Mucosa of descending colon (tissue), 3 donors: ENCODE measurements at regions not wholly inside any gene's neighbourhood (a gene's known extent, or its start where the extent isn't known, plus 50 kb on each side); places are given as distances from the start of the nearest gene placed in this dataset.

Experiments used
- ATAC-seq: fragments of 200-7000 bp; cut with Tn5 transposase; one replicate; pipeline ENCODE4 v1.9.1; 2020; ENCODE audit warnings: mild to moderate bottlenecking, moderate library complexity
- DNase-seq, 3 donors: peaks; one replicate each; pipeline ENCODE4 v3.0.0-alpha.2; 2020
- H3K36me3 ChIP-seq: fragments of 200-600 bp; one replicate; pipeline ENCODE4 v1.8.0; 2021; ENCODE audit warnings: low read depth, mild to moderate bottlenecking
- H3K4me1 ChIP-seq: fragments of 200-600 bp; one replicate; pipeline ENCODE4 v1.8.0; 2021; ENCODE audit warnings: low read depth, mild to moderate bottlenecking
- H3K4me3 ChIP-seq: fragments of 200-600 bp; one replicate; pipeline ENCODE4 v1.8.0; 2021; ENCODE audit warnings: mild to moderate bottlenecking
- H3K9me3 ChIP-seq: fragments of 200-600 bp; one replicate; pipeline ENCODE4 v1.8.0; 2021; ENCODE audit warnings: mild to moderate bottlenecking
- CTCF ChIP-seq: fragments of 200-600 bp; IDR thresholded peaks from one replicate; pipeline ENCODE4 v1.8.0; 2022; ENCODE audit warnings: antibody characterized with exemption, mild to moderate bottlenecking
- intact Hi-C, 2 donors: fragments of 100-400 bp; cut with DNase I in 1 of 2; cut with micrococcal nuclease in 1 of 2; formaldehyde crosslinking; loops; one replicate each; pipeline versions ENCODE4 v1.11.0 to v1.11.1; 2022; cut with DNase I, micrococcal nuclease
- donor health status: DM: no; HTN: no; CAD: no; lungs with moderate emphysema.
- donor health status: DM: no; HTN: no; CAD: no.
- donor health status: DM: no; HTN: yes; CAD: no.

- Histone ChIP-seq H3K4me1 (no peaks in the 10 kb centered on the region), H3K4me3 (no peak overlapping the region), H3K36me3 (no peaks in the 10 kb centered on the region), H3K9me3 (no peaks in the 10 kb centered on the region)
- ATAC-seq (no peak), DNase-seq (no peak)
- intact Hi-C loops, result no loop called here
- TF ChIP-seq CTCF, result no peak
Observed at GRCh38 chr10:121351540-121351939, 246.7 kb downstream of the FGFR2 start.

- H3K4me3 ChIP-seq, result no peak overlapping the region
- no peaks in the 10 kb centered on the region for H3K9me3 ChIP-seq
- H3K4me1 ChIP-seq, result no peaks in the 10 kb centered on the region
- no peaks in the 10 kb centered on the region for H3K36me3 ChIP-seq
- TF ChIP-seq CTCF, result no peak
- DNase-seq (no peak), ATAC-seq (no peak)
- intact Hi-C loops, result no loop called here
Observed at GRCh38 chr10:121352231-121352855, 245.9 kb downstream of the FGFR2 start.

GRCh38 chr10:121355161-121355560 lies 243.1 kb downstream of the FGFR2 start:
- intact Hi-C loops, result no loop called here
- Histone ChIP-seq H3K4me1 (no peaks in the 10 kb centered on the region), H3K9me3 (no peaks in the 10 kb centered on the region), H3K4me3 (no peak overlapping the region), H3K36me3 (no peaks in the 10 kb centered on the region)
- ATAC-seq (no peak), DNase-seq (no peak)
- TF ChIP-seq CTCF, result no peak

GRCh38 chr10:121356183-121356582 lies 242.1 kb downstream of the FGFR2 start:
- intact Hi-C loops, result no loop called here
- no peak for ATAC-seq
- no peak overlapping the region for H3K4me3 ChIP-seq
- H3K9me3 ChIP-seq, result no peaks in the 10 kb centered on the region
- no peak for TF ChIP-seq CTCF
- no peak for DNase-seq
- no peaks in the 10 kb centered on the region for H3K36me3 ChIP-seq
- no peaks in the 10 kb centered on the region for H3K4me1 ChIP-seq

GRCh38 chr10:121357401-121357800 lies 240.8 kb downstream of the FGFR2 start:
- H3K36me3 ChIP-seq, result no peaks in the 10 kb centered on the region
- ATAC-seq (no peak), DNase-seq (no peak)
- H3K4me1 ChIP-seq, result no peaks in the 10 kb centered on the region
- H3K4me3 ChIP-seq, result no peak overlapping the region
- intact Hi-C loops, result no loop called here
- no peak for TF ChIP-seq CTCF
- H3K9me3 ChIP-seq, result no peaks in the 10 kb centered on the region

- ATAC-seq (no peak), DNase-seq (no peak)
- H3K36me3 ChIP-seq, result no peaks in the 10 kb centered on the region
- H3K4me3 ChIP-seq, result no peak overlapping the region
- H3K4me1 ChIP-seq, result no peaks in the 10 kb centered on the region
- intact Hi-C loops, result no loop called here
- H3K9me3 ChIP-seq, result no peaks in the 10 kb centered on the region
- TF ChIP-seq CTCF, result no peak
Observed at GRCh38 chr10:121362026-121362425, 236.2 kb downstream of the FGFR2 start.
